SU-DHL-6 (cell line): ENCODE measurements at regions not wholly inside any gene's neighbourhood (a gene's known extent, or its start where the extent isn't known, plus 50 kb on each side); places are given as distances from the start of the nearest gene placed in this dataset.
"Not testable (repeated sequence)": the region's sequence is repeated elsewhere in the genome, so short reads cannot be mapped to it uniquely, and the experiment has no call there.

Experiments
- H2AFZ ChIP-seq: fragments of 200-600 bp; sonication (generic); 2 replicates; pipeline ENCODE4 v1.6.1; 2014; ENCODE audit warnings: low read depth, mild to moderate bottlenecking, moderate library complexity, mixed read lengths, antibody characterized with exemption, low read length; ENCODE audit not compliant: severe bottlenecking
- H3F3A ChIP-seq: fragments of 200-600 bp; shearing (Covaris generic); 2 replicates; pipeline ENCODE4 v1.6.0; 2016; ENCODE audit warnings: antibody characterized with exemption, mild to moderate bottlenecking; ENCODE audit not compliant: insufficient read depth
- H3K27ac ChIP-seq: fragments of 200-600 bp; sonication (generic); 2 replicates; pipeline ENCODE4 v1.5.1; 2016; ENCODE audit warnings: low read depth, mild to moderate bottlenecking, low read length, moderate library complexity, mixed read lengths
- H3K27me3 ChIP-seq: fragments of 200-600 bp; sonication (generic), shearing (Covaris generic); 2 replicates; pipeline ENCODE4 v1.6.0; 2014; ENCODE audit warnings: mild to moderate bottlenecking, low read length
- H3K36me3 ChIP-seq: fragments of 200-600 bp; sonication (generic); 2 replicates; pipeline ENCODE4 v1.6.1; 2014; ENCODE audit warnings: mild to moderate bottlenecking, low read length, mixed read lengths
- H3K4me2 ChIP-seq: fragments of 300-600, 200-600 bp; shearing (Covaris generic), sonication (generic); 2 replicates; pipeline ENCODE4 v1.6.0; 2014; ENCODE audit warnings: low read length, low read depth, mild to moderate bottlenecking; ENCODE audit not compliant: poor library complexity, severe bottlenecking
- H3K4me3 ChIP-seq: fragments of 200-600 bp; sonication (generic); 2 replicates; pipeline ENCODE4 v1.5.1; 2014; ENCODE audit warnings: antibody characterized with exemption, low read length, mild to moderate bottlenecking, mixed read lengths; ENCODE audit not compliant: insufficient read depth, poor library complexity, severe bottlenecking
- H3K79me2 ChIP-seq: fragments of 200-600 bp; sonication (generic); 2 replicates; pipeline ENCODE4 v1.6.1; 2014; ENCODE audit warnings: mild to moderate bottlenecking, low read length, moderate library complexity; ENCODE audit not compliant: insufficient read depth
- H3K9ac ChIP-seq: fragments of 200-600 bp; sonication (generic); 2 replicates; pipeline ENCODE4 v1.7.0; 2014; ENCODE audit warnings: mild to moderate bottlenecking, low read length
- H3K9me2 ChIP-seq: fragments of 200-600 bp; sonication (generic); replicated peaks from 2 replicates; pipeline ENCODE4 v1.6.1; 2014; ENCODE audit warnings: low read length; ENCODE audit not compliant: insufficient read depth
- H3K9me3 ChIP-seq: fragments of 200-600 bp; sonication (generic); 2 replicates; pipeline ENCODE4 v1.6.1; 2014; ENCODE audit warnings: low read length, mixed read lengths; ENCODE audit not compliant: insufficient read depth
- H4K20me1 ChIP-seq: fragments of 200-600 bp; sonication (generic); 2 replicates; pipeline ENCODE4 v1.6.1; 2014; ENCODE audit warnings: low read depth, mild to moderate bottlenecking, antibody characterized with exemption, low read length, moderate library complexity, mixed read lengths
- CTCF ChIP-seq: fragments of 200-600 bp; sonication (generic); IDR thresholded peaks from one replicate; pipeline ENCODE4 v1.5.1; 2017; ENCODE audit warnings: antibody characterized with exemption, mild to moderate bottlenecking, low read length, moderate library complexity; ENCODE audit not compliant: insufficient read depth, poor library complexity, severe bottlenecking
- EZH2phosphoT487 ChIP-seq: fragments of 200-600 bp; sonication (generic), shearing (Covaris generic); conservative IDR thresholded peaks from 2 replicates; pipeline ENCODE4 v1.6.1; 2018; ENCODE audit warnings: mild to moderate bottlenecking, antibody characterized with exemption, low read length, moderate library complexity, mixed read lengths

- H3K9me3 ChIP-seq = no peaks in the 10 kb centered on the region
- H3K9ac ChIP-seq = no peak overlapping the region
- H3K36me3 ChIP-seq = no peaks in the 10 kb centered on the region
- H3K4me2 ChIP-seq = no peak overlapping the region
- no peak overlapping the region for H3K27ac ChIP-seq
- no peak for TF ChIP-seq EZH2phosphoT487
- TF ChIP-seq CTCF = no peak
- no peak overlapping the region for H3K4me3 ChIP-seq
- H4K20me1 ChIP-seq = no peaks in the 10 kb centered on the region
- no peaks in the 10 kb centered on the region for H3K9me2 ChIP-seq
- H3K79me2 ChIP-seq = no peaks in the 10 kb centered on the region
- no peaks in the 10 kb centered on the region for H3F3A ChIP-seq
- no peak overlapping the region for H2AFZ ChIP-seq
- H3K27me3 ChIP-seq = no peaks in the 10 kb centered on the region
Observed at GRCh38 chr6:66516377-66516776, 809.4 kb upstream of the EYS start.

DNA sequence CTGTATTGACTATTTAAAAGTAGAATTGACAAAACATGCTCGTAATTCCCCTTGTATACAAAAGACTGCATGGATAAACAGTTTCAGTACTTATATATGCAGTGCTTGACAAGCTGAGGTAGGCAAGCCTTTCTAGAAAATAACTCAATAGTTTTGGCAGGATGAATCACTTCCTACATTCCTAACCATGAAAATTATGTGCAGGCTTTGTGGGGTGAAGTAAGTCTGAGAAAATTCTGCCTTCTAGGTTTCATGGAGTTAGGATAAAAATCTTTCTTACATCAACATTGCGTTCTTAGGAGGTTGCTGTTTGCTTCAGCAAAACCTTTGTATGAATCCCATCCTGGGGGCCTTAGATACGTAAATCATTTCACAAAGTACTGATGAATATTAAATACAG lies 801.4 kb upstream of the EYS start:
- no peaks in the 10 kb centered on the region for H3K9me3 ChIP-seq
- H3K79me2 ChIP-seq = no peaks in the 10 kb centered on the region
- H2AFZ ChIP-seq = peak overlapping the region; percentile 15
- no peak overlapping the region for H3K9ac ChIP-seq
- H3F3A ChIP-seq = no peaks in the 10 kb centered on the region
- no peak overlapping the region for H3K4me2 ChIP-seq
- no peaks in the 10 kb centered on the region for H3K36me3 ChIP-seq
- no peak for TF ChIP-seq EZH2phosphoT487
- no peak for TF ChIP-seq CTCF
- H3K27me3 ChIP-seq = no peaks in the 10 kb centered on the region
- H3K4me3 ChIP-seq = no peak overlapping the region
- no peaks in the 10 kb centered on the region for H4K20me1 ChIP-seq
- no peak overlapping the region for H3K27ac ChIP-seq
- H3K9me2 ChIP-seq = no peaks in the 10 kb centered on the region

DNA sequence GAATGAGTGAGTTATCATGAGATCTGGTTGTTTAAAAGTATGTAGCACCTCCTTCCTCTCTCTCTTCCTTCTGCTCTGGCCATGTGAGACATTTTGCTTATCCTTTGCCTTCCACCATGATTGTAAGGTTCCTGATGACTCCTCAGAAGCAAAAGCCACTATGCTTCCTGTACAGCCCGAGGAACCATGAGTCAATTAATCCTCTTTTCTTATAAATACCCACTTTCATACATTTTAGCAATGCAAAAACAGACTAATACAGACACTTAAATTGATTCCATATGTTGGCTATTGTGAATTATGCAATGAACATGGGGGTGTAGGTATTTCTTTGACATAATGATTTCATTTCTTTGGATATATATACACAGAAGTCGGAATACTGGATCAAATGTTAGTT lies 792.8 kb upstream of the EYS start:
- TF ChIP-seq CTCF (no peak), EZH2phosphoT487 (no peak)
- H3K9me3 ChIP-seq = no peaks in the 10 kb centered on the region

DNA sequence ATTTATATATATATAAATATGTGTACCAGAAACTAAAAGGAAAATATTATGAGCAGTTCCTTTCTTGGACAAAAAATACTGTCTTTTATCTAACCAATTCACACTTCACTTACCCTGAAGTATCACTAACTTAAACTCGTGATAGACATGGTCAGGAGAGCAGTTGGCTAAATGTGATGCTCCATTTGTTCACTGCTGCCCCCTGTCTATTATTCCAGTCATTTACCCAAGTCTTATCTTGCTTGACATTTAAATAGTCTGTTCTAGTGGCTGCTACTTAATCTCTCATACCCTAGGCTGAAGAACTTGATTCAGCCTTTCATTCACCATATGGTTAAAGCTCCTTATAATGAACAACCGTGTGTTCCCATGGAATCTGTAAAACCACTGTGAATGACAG lies 789.6 kb upstream of the EYS start:
- TF ChIP-seq EZH2phosphoT487 (no peak), CTCF (peak; percentile 43)
- no peak overlapping the region for H3K9ac ChIP-seq
- no peaks in the 10 kb centered on the region for H4K20me1 ChIP-seq
- no peaks in the 10 kb centered on the region for H3F3A ChIP-seq
- no peak overlapping the region for H2AFZ ChIP-seq
- no peaks in the 10 kb centered on the region for H3K9me2 ChIP-seq
- H3K27me3 ChIP-seq = no peaks in the 10 kb centered on the region
- no peaks in the 10 kb centered on the region for H3K9me3 ChIP-seq
- H3K4me3 ChIP-seq = no peak overlapping the region
- H3K36me3 ChIP-seq = no peaks in the 10 kb centered on the region
- no peak overlapping the region for H3K4me2 ChIP-seq
- H3K27ac ChIP-seq = no peak overlapping the region
- H3K79me2 ChIP-seq = no peaks in the 10 kb centered on the region

More for the DNA sequence above, 792.8 kb upstream of the EYS start:
- Histone ChIP-seq H2AFZ (no peak overlapping the region), H3K4me3 (no peak overlapping the region), H3F3A (no peaks in the 10 kb centered on the region), H3K36me3 (no peaks in the 10 kb centered on the region), H3K4me2 (no peak overlapping the region), H3K27me3 (no peaks in the 10 kb centered on the region), H3K27ac (no peak overlapping the region), H3K9ac (no peak overlapping the region), H3K79me2 (no peaks in the 10 kb centered on the region), H3K9me2 (no peaks in the 10 kb centered on the region), H4K20me1 (no peaks in the 10 kb centered on the region)

DNA sequence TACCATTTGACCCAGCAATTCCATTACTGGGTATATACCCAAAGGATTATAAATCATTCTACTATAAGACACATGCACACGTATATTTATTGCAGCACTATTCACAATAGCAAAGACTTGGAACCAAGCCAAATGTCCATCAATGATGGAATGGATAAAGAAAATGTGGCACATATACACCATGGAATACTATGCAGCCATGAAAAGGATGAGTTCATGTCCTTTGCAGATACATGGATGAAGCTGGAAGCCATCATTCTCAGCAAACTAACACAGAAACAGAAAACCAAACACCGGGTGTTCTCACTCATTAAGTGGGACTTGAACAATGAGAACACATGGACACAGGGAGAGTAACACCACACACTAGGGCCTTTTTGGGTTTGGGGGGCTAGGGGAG lies 787.6 kb upstream of the EYS start:
- H3K27ac ChIP-seq, H3K79me2 ChIP-seq, H3K4me2 ChIP-seq, H2AFZ ChIP-seq, H3K4me3 ChIP-seq, H3K9me2 ChIP-seq, H3K9ac ChIP-seq, H3K36me3 ChIP-seq, H3K27me3 ChIP-seq, H4K20me1 ChIP-seq, H3F3A ChIP-seq, H3K9me3 ChIP-seq: not testable (repeated sequence)
